Endothelial cell of umbilical vein (primary cell): ENCODE measurements at regions not wholly inside any gene's neighbourhood (a gene's known extent, or its start where the extent isn't known, plus 50 kb on each side); places are given as distances from the start of the nearest gene placed in this dataset.

ENCODE experiments used
- BruUV-seq: library from RNA; stranded (reverse); fragments of 400-500 nt; replicated peaks from 2 replicates; lab custom pipeline; 2021; lab: Mats Ljungman, UMichigan
- CTCF ChIA-PET: fragments of 300-600, 350-600 bp; sonication (Branson Sonifier 250); formaldehyde crosslinking; loops from one replicate; lab custom pipeline; 2021; ENCODE audit warnings: antibody characterized with exemption, inconsistent platforms; lab: Charles Lee
- POLR2A ChIA-PET: fragments of 300-600, 350-600 bp; sonication (Branson Sonifier 250); formaldehyde crosslinking; loops from one replicate; lab custom pipeline; 2021; ENCODE audit warnings: antibody characterized with exemption, inconsistent platforms; lab: Charles Lee
- DNase-seq: peaks from one replicate; pipeline ENCODE4 v3.0.0-alpha.2; 2011; ENCODE audit warnings: low read depth, low spot score
- FAIRE-seq: peaks from 2 replicates; lab custom pipeline; 2011; peaks lifted over from hg19 to GRCh38; lab: Jason Lieb, UNC
- H2AFZ ChIP-seq: 2 replicates; pipeline ENCODE4 v1.6.0; 2012; ENCODE audit warnings: low read depth, low read length, control low read depth, inconsistent platforms
- H3K27ac ChIP-seq: 2 replicates; pipeline ENCODE4 v1.5.1; 2011; ENCODE audit warnings: low read depth, mild to moderate bottlenecking, control low read depth, low read length, moderate library complexity; ENCODE audit not compliant: insufficient read depth
- H3K27me3 ChIP-seq, 2 experiments: 2 replicates each; pipeline versions ENCODE4 v1.6.0 to v1.6.1; 2011; ENCODE audit warnings: low read length in 2 of 2, mixed read lengths in 1 of 2; ENCODE audit not compliant: control insufficient read depth in 2 of 2, insufficient read depth in 2 of 2
- H3K36me3 ChIP-seq, 2 experiments: 2 replicates in 1 of 2; 3 replicates in 1 of 2; pipeline ENCODE4 v1.5.1; 2011; ENCODE audit warnings: low read length in 2 of 2, mild to moderate bottlenecking in 1 of 2, moderate library complexity in 1 of 2; ENCODE audit not compliant: control insufficient read depth in 2 of 2, insufficient read depth in 2 of 2; ENCODE audit errors: extremely low read depth in 1 of 2
- H3K4me1 ChIP-seq: 3 replicates; pipeline ENCODE4 v1.5.1; 2011; ENCODE audit warnings: mild to moderate bottlenecking, low read length; ENCODE audit not compliant: control insufficient read depth, insufficient read depth; ENCODE audit errors: extremely low read depth
- H3K4me2 ChIP-seq: 2 replicates; pipeline ENCODE4 v1.6.1; 2011; ENCODE audit warnings: low read length, control low read depth, mixed read lengths; ENCODE audit not compliant: insufficient read depth
- H3K4me3 ChIP-seq, 3 experiments: fragments of 200-600 bp in 1 of 3; sonication (generic), shearing (Covaris generic) in 1 of 3; replicated peaks in 1 of 3; 2 replicates each; pipeline ENCODE4 v1.5.1; 2011 to 2016; ENCODE audit warnings: control low read depth in 3 of 3, low read length in 3 of 3, mild to moderate bottlenecking in 2 of 3, inconsistent platforms in 1 of 3, low read depth in 1 of 3, moderate library complexity in 1 of 3; ENCODE audit not compliant: insufficient read depth in 1 of 3
- H3K79me2 ChIP-seq: 2 replicates; pipeline ENCODE4 v1.6.0; 2012; ENCODE audit warnings: low read length, inconsistent platforms; ENCODE audit not compliant: control insufficient read depth, insufficient read depth
- H3K9ac ChIP-seq: replicated peaks from 2 replicates; pipeline ENCODE3; 2011; ENCODE audit warnings: low read length, control low read depth; ENCODE audit not compliant: insufficient read depth; ENCODE audit errors: extremely low read depth
- H3K9me1 ChIP-seq: replicated peaks from 3 replicates; pipeline ENCODE4 v1.6.0; 2011; ENCODE audit warnings: mild to moderate bottlenecking, low read length; ENCODE audit not compliant: control insufficient read depth, insufficient read depth; ENCODE audit errors: extremely low read depth
- H3K9me3 ChIP-seq: replicated peaks from 2 replicates; pipeline ENCODE4 v1.5.1; 2012; ENCODE audit warnings: low read length, inconsistent platforms; ENCODE audit not compliant: control insufficient read depth, insufficient read depth
- H4K20me1 ChIP-seq: replicated peaks from 2 replicates; pipeline ENCODE3; 2011; ENCODE audit warnings: mild to moderate bottlenecking, low read length; ENCODE audit not compliant: control insufficient read depth, insufficient read depth; ENCODE audit errors: extremely low read depth
- CTCF ChIP-seq, 2 donors: IDR thresholded peaks; 1 replicate in 1 of 2; 2 replicates in 1 of 2; pipeline ENCODE4 v1.5.1; 2011; ENCODE audit warnings: low read length in 2 of 2, mild to moderate bottlenecking in 2 of 2, moderate library complexity in 2 of 2, control low read depth in 1 of 2, inconsistent platforms in 1 of 2, low read depth in 1 of 2; ENCODE audit not compliant: insufficient read depth in 1 of 2; ENCODE audit errors: extremely low read depth in 1 of 2
- EZH2 ChIP-seq: IDR thresholded peaks from 2 replicates; pipeline ENCODE4 v1.6.1; 2012; ENCODE audit warnings: borderline replicate concordance, low read depth, mild to moderate bottlenecking, moderate library complexity, low read length, inconsistent platforms; ENCODE audit not compliant: severe bottlenecking
- FOS ChIP-seq: IDR thresholded peaks from 2 replicates; pipeline ENCODE4 v1.6.1; 2011; ENCODE audit warnings: mild to moderate bottlenecking, low read length, moderate library complexity, borderline replicate concordance; ENCODE audit not compliant: insufficient read depth
- GATA2 ChIP-seq: IDR thresholded peaks from 2 replicates; pipeline ENCODE4 v1.7.0; 2011; ENCODE audit warnings: low read depth, mild to moderate bottlenecking, moderate library complexity, mixed read lengths, low read length; ENCODE audit not compliant: insufficient read length, insufficient read depth
- JUN ChIP-seq: IDR thresholded peaks from 2 replicates; pipeline ENCODE4 v1.6.1; 2011; ENCODE audit warnings: borderline replicate concordance, low read depth; ENCODE audit not compliant: insufficient read length, insufficient read depth
- MAX ChIP-seq: IDR thresholded peaks from 2 replicates; pipeline ENCODE4 v1.6.1; 2011; ENCODE audit not compliant: insufficient read depth, insufficient read length
- MYC ChIP-seq: IDR thresholded peaks from one replicate; pipeline ENCODE4 v1.6.1; 2011; ENCODE audit warnings: mild to moderate bottlenecking, low read depth, low read length
- POLR2A ChIP-seq: IDR thresholded peaks from 2 replicates; pipeline ENCODE4 v1.6.1; 2012; ENCODE audit warnings: low read depth, mild to moderate bottlenecking, control low read depth, low read length
- POLR2AphosphoS5 ChIP-seq: IDR thresholded peaks from 2 replicates; pipeline ENCODE4 v1.6.1; 2012; ENCODE audit warnings: low read depth, mild to moderate bottlenecking, control low read depth, low read length, moderate library complexity; ENCODE audit not compliant: insufficient read depth
- dilution Hi-C: fragments of 300-500 bp; cut with MboI; formaldehyde crosslinking; loops from one replicate; pipeline ENCODE4 v1.15.0; 2019; ENCODE audit warnings: low sequenced_read_pairs; ENCODE audit not compliant: extremely low pct_ligation_motif_present
- intact Hi-C: fragments of 100-400 bp; cut with micrococcal nuclease; formaldehyde crosslinking; loops from one replicate; pipeline ENCODE4 v1.10.0; 2022

- no peak for DNase-seq
- no peaks in the 10 kb centered on the region for H3K36me3 ChIP-seq
- H3K4me3 ChIP-seq, result no peak overlapping the region
- no peaks in the 10 kb centered on the region for H3K9me1 ChIP-seq
- no peaks in the 10 kb centered on the region for H4K20me1 ChIP-seq
- no peak for FAIRE-seq
- H3K9ac ChIP-seq, result no peak overlapping the region
- no peaks in the 10 kb centered on the region for H3K27me3 ChIP-seq
- H3K4me2 ChIP-seq, result no peak overlapping the region
- no peak overlapping the region for H2AFZ ChIP-seq
- H3K9me3 ChIP-seq, result no peaks in the 10 kb centered on the region
- no TSS peak for BruUV-seq
- intact Hi-C loops (no loop called here), dilution Hi-C loops (no loop called here)
- no peaks in the 10 kb centered on the region for H3K4me1 ChIP-seq
- no peak overlapping the region for H3K27ac ChIP-seq
- no peaks in the 10 kb centered on the region for H3K79me2 ChIP-seq
- TF ChIP-seq POLR2AphosphoS5 (no peak), FOS (no peak), MAX (no peak), EZH2 (no peak), POLR2A (no peak)
- ChIA-PET POLR2A (no interaction called here), CTCF (no interaction called here)
Observed at GRCh38 chr3:95539950-95540483, 1274.4 kb upstream of the EPHA6 start.

GRCh38 chr3:95565502-95565901 lies 1248.9 kb upstream of the EPHA6 start:
- H3K9ac ChIP-seq, result no peak overlapping the region
- no TSS peak for BruUV-seq
- H3K79me2 ChIP-seq, result no peaks in the 10 kb centered on the region
- H3K27ac ChIP-seq, result no peak overlapping the region
- no peak overlapping the region for H2AFZ ChIP-seq
- H3K4me1 ChIP-seq, result no peaks in the 10 kb centered on the region
- no peaks in the 10 kb centered on the region for H3K9me3 ChIP-seq
- ChIA-PET POLR2A (no interaction called here), CTCF (no interaction called here)
- FAIRE-seq, result no peak
- no peaks in the 10 kb centered on the region for H4K20me1 ChIP-seq
- TF ChIP-seq POLR2A (no peak), JUN (no peak), POLR2AphosphoS5 (no peak), FOS (no peak), CTCF (IDR thresholded peaks at IDR 0.05; ENCODE audit: extremely low read depth in 1 of 2, insufficient read depth in 1 of 2, low read depth in 1 of 2, low read length in 2 of 2) (no peak), GATA2 (no peak), MAX (no peak), MYC (no peak), EZH2 (no peak)
- H3K36me3 ChIP-seq, result no peaks in the 10 kb centered on the region
- H3K4me3 ChIP-seq, result no peak overlapping the region
- DNase-seq, result no peak
- dilution Hi-C loops, result no loop called here
- intact Hi-C loops, result no loop called here
- H3K9me1 ChIP-seq, result no peaks in the 10 kb centered on the region
- no peaks in the 10 kb centered on the region for H3K27me3 ChIP-seq
- no peak overlapping the region for H3K4me2 ChIP-seq
